ENCODE measurements at regions not wholly inside any gene's neighbourhood (a gene's known extent, or its start where the extent isn't known, plus 50 kb on each side); places are given as distances from the start of the nearest gene placed in this dataset.

- no peak for TF ChIP-seq CTCF (conservative IDR thresholded peaks at IDR 0.05; ENCODE audit: low read length)
- DNase-seq (ENCODE audit: low read depth) = no peak
- H3K4me3 ChIP-seq (ENCODE audit: low read length) = no peak overlapping the region
These were observed 880.2 kb upstream of the TMEM132C start for GRCh38 chr12:127386723-127387122.

- no peak overlapping the region for H3K4me3 ChIP-seq (ENCODE audit: low read length)
- TF ChIP-seq CTCF (conservative IDR thresholded peaks at IDR 0.05; ENCODE audit: low read length) = no peak
- no peak for DNase-seq (ENCODE audit: low read depth)
These were observed 878.0 kb upstream of the TMEM132C start for GRCh38 chr12:127388985-127389384.

GRCh38 chr12:127389923-127390322 lies 877.0 kb upstream of the TMEM132C start:
- no peak overlapping the region for H3K4me3 ChIP-seq (ENCODE audit: low read length)
- TF ChIP-seq CTCF (conservative IDR thresholded peaks at IDR 0.05; ENCODE audit: low read length) = no peak
- DNase-seq (ENCODE audit: low read depth) = peak; percentile 89

- DNase-seq (ENCODE audit: low read depth) = no peak
- no peak for TF ChIP-seq CTCF (conservative IDR thresholded peaks at IDR 0.05; ENCODE audit: low read length)
- no peak overlapping the region for H3K4me3 ChIP-seq (ENCODE audit: low read length)
These were observed 873.5 kb upstream of the TMEM132C start for GRCh38 chr12:127393465-127393864.

GRCh38 chr12:127393896-127394295 lies 873.1 kb upstream of the TMEM132C start:
- no peak for TF ChIP-seq CTCF (conservative IDR thresholded peaks at IDR 0.05; ENCODE audit: low read length)
- DNase-seq (ENCODE audit: low read depth) = peak; percentile 72
- no peak overlapping the region for H3K4me3 ChIP-seq (ENCODE audit: low read length)

- TF ChIP-seq CTCF (conservative IDR thresholded peaks at IDR 0.05; ENCODE audit: low read length) = no peak
- no peak overlapping the region for H3K4me3 ChIP-seq (ENCODE audit: low read length)
- no peak for DNase-seq (ENCODE audit: low read depth)
These were observed 870.2 kb upstream of the TMEM132C start for GRCh38 chr12:127396734-127397133.

- no peak for TF ChIP-seq CTCF (conservative IDR thresholded peaks at IDR 0.05; ENCODE audit: low read length)
These were observed 868.8 kb upstream of the TMEM132C start for GRCh38 chr12:127398016-127398710.

More at GRCh38 chr12:127398016-127398710, 868.8 kb upstream of the TMEM132C start:
- no peak overlapping the region for H3K4me3 ChIP-seq (ENCODE audit: low read length)
- no peak for DNase-seq (ENCODE audit: low read depth)

Data from AG10803 (cell line).